Spleen (tissue), 11 donors: ENCODE measurements at regions not wholly inside any gene's neighbourhood (a gene's known extent, or its start where the extent isn't known, plus 50 kb on each side); places are given as distances from the start of the nearest gene placed in this dataset.

Experiments
- DNase-seq: peaks from one replicate; pipeline ENCODE4 v3.0.0-alpha.2; 2020
- H3K27ac ChIP-seq, 8 donors: fragments of 200-600 bp; sonication (generic) in 7 of 8; 1 replicate in 4 of 8; 2 replicates in 4 of 8; pipeline versions ENCODE4 v1.5.0 to v1.8.0; 2016 to 2021; ENCODE audit warnings: inconsistent platforms in 4 of 8, mild to moderate bottlenecking in 4 of 8, moderate library complexity in 1 of 8
- H3K27me3 ChIP-seq, 7 donors: fragments of 200-600 bp; sonication (generic) in 6 of 7; replicated peaks in 1 of 7; 1 replicate in 4 of 7; 2 replicates in 3 of 7; pipeline versions ENCODE4 v1.5.0 to v1.8.0; 2016 to 2021; ENCODE audit warnings: inconsistent platforms in 3 of 7, mild to moderate bottlenecking in 1 of 7
- H3K36me3 ChIP-seq, 6 donors: fragments of 200-600 bp; sonication (generic) in 5 of 6; 1 replicate in 4 of 6; 2 replicates in 2 of 6; pipeline versions ENCODE4 v1.5.0 to v1.8.0; 2016 to 2021; ENCODE audit warnings: inconsistent platforms in 2 of 6
- H3K4me1 ChIP-seq, 6 donors: fragments of 200-600 bp; sonication (generic) in 5 of 6; 1 replicate in 3 of 6; 2 replicates in 3 of 6; pipeline versions ENCODE4 v1.5.0 to v1.8.0; 2016 to 2021; ENCODE audit warnings: inconsistent platforms in 3 of 6
- H3K4me3 ChIP-seq, 8 donors: fragments of 200-600 bp; sonication (generic) in 7 of 8; 1 replicate in 4 of 8; 2 replicates in 4 of 8; pipeline versions ENCODE4 v1.5.0 to v1.8.0; 2016 to 2021; ENCODE audit warnings: inconsistent platforms in 4 of 8, mild to moderate bottlenecking in 4 of 8, moderate library complexity in 2 of 8
- H3K9me3 ChIP-seq, 8 donors: fragments of 200-600 bp; sonication (generic) in 7 of 8; 1 replicate in 4 of 8; 2 replicates in 4 of 8; pipeline versions ENCODE4 v1.5.0 to v1.8.0; 2016 to 2021; ENCODE audit warnings: inconsistent platforms in 4 of 8
- CTCF ChIP-seq, 11 experiments: fragments of 200-600 bp in 7 of 11; fragments of 450-650 bp in 4 of 11; sonication (generic) in 4 of 11; IDR thresholded peaks in 8 of 11; conservative IDR thresholded peaks in 3 of 11; 1 replicate in 7 of 11; 2 replicates in 4 of 11; pipeline versions ENCODE4 v1.4.0 to v1.8.0; 2016 to 2021; ENCODE audit warnings: antibody characterized with exemption in 11 of 11, inconsistent platforms in 4 of 11, mild to moderate bottlenecking in 1 of 11
- POLR2A ChIP-seq, 3 donors: fragments of 450-650 bp; IDR thresholded peaks; one replicate each; pipeline ENCODE4 v1.5.1; 2017; ENCODE audit warnings: antibody characterized with exemption in 3 of 3, mild to moderate bottlenecking in 1 of 3
- POLR2AphosphoS5 ChIP-seq, 3 donors: sonication (generic); formaldehyde crosslinking; IDR thresholded peaks; one replicate each; pipeline ENCODE4 v1.5.1; 2017; ENCODE audit warnings: antibody characterized with exemption in 3 of 3
- WGBS, 5 donors: extraction: QIAGEN DNeasy Blood & Tissue Kit in 3 of 5; methylation state at CpG; one replicate each; pipeline versions ENCODE4 v1.1.5 to v1.1.7; 2013 to 2018; 5-methylcytosine and 5-hydroxymethylcytosine counted together
- intact Hi-C: fragments of 100-400 bp; cut with DNase I; formaldehyde crosslinking; loops from one replicate; pipeline ENCODE4 v1.15.0; 2023; ENCODE audit warnings: low total_unique reads
- donor health status: healthy with polysubstance abuse.
- donor health status: DM: no; HTN: no; CAD: no; lungs with moderate emphysema.
- donor health status: DM: no; HTN: no; CAD: no.
- donor health status: Bipolar disorder and iron deficiency.
- donor health status: healthy.
- donor health status: DM: no; HTN: no; CAD: no.
- donor health status: DM: yes; HTN: yes; CAD: no.

GRCh38 chr19:31066385-31066784 lies 282.9 kb downstream of the TSHZ3 start:
- intact Hi-C loops: no loop called here
- Histone ChIP-seq H3K27ac (no peak overlapping the region), H3K9me3 (no peaks in the 10 kb centered on the region), H3K4me1 (no peaks in the 10 kb centered on the region), H3K36me3 (no peaks in the 10 kb centered on the region), H3K4me3 (no peak overlapping the region), H3K27me3 (peaks cover 0 to 4% (median 0%) of the 10 kb centered on the region in 7 donors)
- TF ChIP-seq POLR2A (IDR thresholded peaks at IDR 0.05) (no peak), POLR2AphosphoS5 (IDR thresholded peaks at IDR 0.05) (no peak), CTCF (IDR thresholded peaks at IDR 0.05 in 8 of 11, conservative IDR thresholded peaks at IDR 0.05 in 3 of 11) (no peak)
- no peak for DNase-seq
- 73 to 79% (median 74%) methylated on average over 9 of the region's 9 CpGs for WGBS, 5 donors

- Histone ChIP-seq H3K4me3 (no peak overlapping the region), H3K4me1 (no peaks in the 10 kb centered on the region), H3K9me3 (peaks cover 0 to 11% (median 8%) of the 10 kb centered on the region in 8 donors), H3K36me3 (no peaks in the 10 kb centered on the region), H3K27ac (no peak overlapping the region), H3K27me3 (no peaks in the 10 kb centered on the region)
- no peak for DNase-seq
- TF ChIP-seq CTCF (IDR thresholded peaks at IDR 0.05 in 8 of 11, conservative IDR thresholded peaks at IDR 0.05 in 3 of 11) (no peak), POLR2AphosphoS5 (IDR thresholded peaks at IDR 0.05) (no peak), POLR2A (IDR thresholded peaks at IDR 0.05) (no peak)
- intact Hi-C loops: no loop called here
- WGBS, 5 donors: 83 to 88% (median 85%) methylated on average over 9 of the region's 9 CpGs
Observed at GRCh38 chr19:31064491-31064890, 284.7 kb downstream of the TSHZ3 start.

- intact Hi-C loops: no loop called here
- H3K36me3 ChIP-seq: no peaks in the 10 kb centered on the region
- H3K27ac ChIP-seq: no peak overlapping the region
- H3K27me3 ChIP-seq: no peaks in the 10 kb centered on the region
- no peaks in the 10 kb centered on the region for H3K4me1 ChIP-seq
- no peak overlapping the region for H3K4me3 ChIP-seq
- peaks cover 0 to 11% (median 8%) of the 10 kb centered on the region in 8 donors for H3K9me3 ChIP-seq
- WGBS, 5 donors: 79 to 91% (median 82%) methylated on average over 3 of the region's 3 CpGs
- no peak for TF ChIP-seq POLR2A (IDR thresholded peaks at IDR 0.05)
- no peak for TF ChIP-seq CTCF (IDR thresholded peaks at IDR 0.05 in 8 of 11, conservative IDR thresholded peaks at IDR 0.05 in 3 of 11)
- no peak for TF ChIP-seq POLR2AphosphoS5 (IDR thresholded peaks at IDR 0.05)
- DNase-seq: no peak
Observed at GRCh38 chr19:31058676-31059340, 290.4 kb downstream of the TSHZ3 start.

GRCh38 chr19:31057476-31057875 lies 291.8 kb downstream of the TSHZ3 start:
- DNase-seq: no peak
- Histone ChIP-seq H3K27ac (no peak overlapping the region), H3K4me3 (no peak overlapping the region), H3K4me1 (no peaks in the 10 kb centered on the region), H3K36me3 (no peaks in the 10 kb centered on the region), H3K9me3 (peaks cover 0 to 11% (median 8%) of the 10 kb centered on the region in 8 donors), H3K27me3 (no peaks in the 10 kb centered on the region)
- WGBS, 5 donors: 10 to 22% (median 18%) methylated on average over 2 of the region's 2 CpGs
- no peak for TF ChIP-seq CTCF (IDR thresholded peaks at IDR 0.05 in 8 of 11, conservative IDR thresholded peaks at IDR 0.05 in 3 of 11)
- TF ChIP-seq POLR2AphosphoS5 (IDR thresholded peaks at IDR 0.05): no peak
- no peak for TF ChIP-seq POLR2A (IDR thresholded peaks at IDR 0.05)
- intact Hi-C loops: no loop called here
